ENCODE measurements at regions not wholly inside any gene's neighbourhood (a gene's known extent, or its start where the extent isn't known, plus 50 kb on each side); places are given as distances from the start of the nearest gene placed in this dataset.

- TF ChIP-seq CTCF (IDR thresholded peaks at IDR 0.05) (no peak), POLR2A (IDR thresholded peaks at IDR 0.05) (no peak)
- Histone ChIP-seq H3K4me3 (no peak overlapping the region), H3K4me1 (no peaks in the 10 kb centered on the region), H3K36me3 (replicated peaks in 1 of 2; ENCODE audit: insufficient read depth in 1 of 2, low read depth in 2 of 2) (no peaks in the 10 kb centered on the region), H3K27me3 (no peaks in the 10 kb centered on the region), H3K27ac (no peak overlapping the region), H3K9me3 (no peaks in the 10 kb centered on the region)
- DNase-seq (no peak), ATAC-seq (no peak)
- intact Hi-C loops (cut with DNase I): no loop called here
- WGBS, 2 donors: 76 to 80% methylated on average over 11 of the region's 11 CpGs
Observed at GRCh38 chr5:82417776-82418607, 139.8 kb upstream of the RPS23 start.

GRCh38 chr5:82416512-82416911 lies 138.4 kb upstream of the RPS23 start:
- H3K4me1 ChIP-seq: no peaks in the 10 kb centered on the region
- no peaks in the 10 kb centered on the region for H3K36me3 ChIP-seq (replicated peaks in 1 of 2; ENCODE audit: insufficient read depth in 1 of 2, low read depth in 2 of 2)
- TF ChIP-seq POLR2A (IDR thresholded peaks at IDR 0.05): no peak
- no peak for ATAC-seq
- no peak for DNase-seq
- H3K9me3 ChIP-seq: no peaks in the 10 kb centered on the region
- intact Hi-C loops (cut with DNase I): no loop called here
- no peak overlapping the region for H3K4me3 ChIP-seq
- 63 to 67% methylated on average over 4 of the region's 4 CpGs for WGBS, 2 donors
- no peak overlapping the region for H3K27ac ChIP-seq
- H3K27me3 ChIP-seq: no peaks in the 10 kb centered on the region

- no peak for TF ChIP-seq POLR2A (IDR thresholded peaks at IDR 0.05)
- no peaks in the 10 kb centered on the region for H3K9me3 ChIP-seq
- H3K27me3 ChIP-seq: no peaks in the 10 kb centered on the region
- no peak for DNase-seq
- H3K4me1 ChIP-seq: no peaks in the 10 kb centered on the region
- H3K27ac ChIP-seq: no peak overlapping the region
- no peak for ATAC-seq
- H3K4me3 ChIP-seq: no peak overlapping the region
- H3K36me3 ChIP-seq (replicated peaks in 1 of 2; ENCODE audit: insufficient read depth in 1 of 2, low read depth in 2 of 2): no peaks in the 10 kb centered on the region
- intact Hi-C loops (cut with DNase I): no loop called here
Observed at GRCh38 chr5:82414041-82414388, 135.9 kb upstream of the RPS23 start.

GRCh38 chr5:82413302-82414040 lies 135.3 kb upstream of the RPS23 start:
- WGBS, 2 donors: 34 to 55% methylated on average over 7 of the region's 7 CpGs
- Histone ChIP-seq H3K9me3 (no peaks in the 10 kb centered on the region), H3K27me3 (no peaks in the 10 kb centered on the region), H3K4me1 (no peaks in the 10 kb centered on the region), H3K27ac (no peak overlapping the region), H3K4me3 (no peak overlapping the region), H3K36me3 (replicated peaks in 1 of 2; ENCODE audit: insufficient read depth in 1 of 2, low read depth in 2 of 2) (no peaks in the 10 kb centered on the region)
- TF ChIP-seq CTCF (IDR thresholded peaks at IDR 0.05) (no peak), POLR2A (IDR thresholded peaks at IDR 0.05) (no peak)
- intact Hi-C loops (cut with DNase I): no loop called here
- DNase-seq (no peak), ATAC-seq (no peak)

- Histone ChIP-seq H3K27ac (no peak overlapping the region), H3K36me3 (replicated peaks in 1 of 2; ENCODE audit: insufficient read depth in 1 of 2, low read depth in 2 of 2) (no peaks in the 10 kb centered on the region), H3K9me3 (peaks cover 0 to 9% (median 0%) of the 10 kb centered on the region in 3 donors), H3K4me3 (no peak overlapping the region), H3K27me3 (no peaks in the 10 kb centered on the region), H3K4me1 (no peaks in the 10 kb centered on the region)
- no peak for DNase-seq
- no peak for TF ChIP-seq CTCF (IDR thresholded peaks at IDR 0.05)
- TF ChIP-seq POLR2A (IDR thresholded peaks at IDR 0.05): no peak
- 57 to 67% methylated on average over 3 of the region's 3 CpGs for WGBS, 2 donors
- ATAC-seq: no peak
- intact Hi-C loops (cut with DNase I): no loop called here
Observed at GRCh38 chr5:82408033-82408432, 129.9 kb upstream of the RPS23 start.

Measured in body of pancreas (tissue), 4 donors.